Smooth muscle cell (in vitro differentiated cells): ENCODE measurements at regions not wholly inside any gene's neighbourhood (a gene's known extent, or its start where the extent isn't known, plus 50 kb on each side); places are given as distances from the start of the nearest gene placed in this dataset.

Experiments used
- DNase-seq: peaks from one replicate; lab custom pipeline; 2025; ENCODE audit not compliant: unreplicated experiment; lab: John Stamatoyannopoulos, UW
- H2AFZ ChIP-seq: fragments of 200-600 bp; sonication (generic); 2 replicates; pipeline ENCODE4 v1.6.0; 2016; ENCODE audit warnings: antibody characterized with exemption, low read depth, mild to moderate bottlenecking
- H3F3A ChIP-seq: fragments of 200-600 bp; sonication (generic); 2 replicates; pipeline ENCODE4 v1.6.0; 2017; ENCODE audit warnings: antibody characterized with exemption, low read depth
- H3K27ac ChIP-seq: fragments of 200-600 bp; sonication (generic); 2 replicates; pipeline ENCODE4 v1.5.1; 2016; ENCODE audit warnings: low read depth, mild to moderate bottlenecking
- H3K27me3 ChIP-seq: fragments of 200-600 bp; sonication (generic); 2 replicates; pipeline ENCODE4 v1.6.1; 2016; ENCODE audit warnings: low read depth, mild to moderate bottlenecking
- H3K36me3 ChIP-seq: fragments of 200-600 bp; sonication (generic); 2 replicates; pipeline ENCODE4 v1.5.1; 2016; ENCODE audit warnings: low read depth
- H3K4me1 ChIP-seq: fragments of 200-600 bp; sonication (generic); 2 replicates; pipeline ENCODE4 v1.5.1; 2016; ENCODE audit warnings: low read depth
- H3K4me2 ChIP-seq: fragments of 200-600 bp; sonication (generic); 2 replicates; pipeline ENCODE4 v1.6.0; 2016; ENCODE audit warnings: mild to moderate bottlenecking
- H3K4me3 ChIP-seq: fragments of 200-600 bp; sonication (generic); 2 replicates; pipeline ENCODE4 v1.5.1; 2016; ENCODE audit warnings: mild to moderate bottlenecking
- H3K79me2 ChIP-seq: fragments of 200-600 bp; sonication (generic); 2 replicates; pipeline ENCODE4 v1.6.0; 2016; ENCODE audit warnings: low read depth, mild to moderate bottlenecking
- H3K9ac ChIP-seq: fragments of 200-600 bp; sonication (generic); 2 replicates; pipeline ENCODE4 v1.6.0; 2016; ENCODE audit warnings: low read depth
- H3K9me3 ChIP-seq: fragments of 200-600 bp; sonication (generic); replicated peaks from 2 replicates; pipeline ENCODE4 v1.5.1; 2016; ENCODE audit warnings: low read depth
- H4K20me1 ChIP-seq: fragments of 200-600 bp; sonication (generic); 2 replicates; pipeline ENCODE4 v1.6.0; 2016; ENCODE audit warnings: low read depth
- WGBS: methylation state at CpG from one replicate; pipeline ENCODE4 v1.1.7; 2016; ENCODE audit warnings: low lambda C conversion rate; 5-methylcytosine and 5-hydroxymethylcytosine counted together
- TF ChIP-seq, protein P1 (sequence below): fragments of 200-600 bp; sonication (generic); IDR thresholded peaks from 2 replicates; pipeline ENCODE4 v1.5.1; 2017; ENCODE audit warnings: borderline replicate concordance, mild to moderate bottlenecking, antibody characterized with exemption; ENCODE audit not compliant: insufficient read depth, poor library complexity, severe bottlenecking

DNA sequence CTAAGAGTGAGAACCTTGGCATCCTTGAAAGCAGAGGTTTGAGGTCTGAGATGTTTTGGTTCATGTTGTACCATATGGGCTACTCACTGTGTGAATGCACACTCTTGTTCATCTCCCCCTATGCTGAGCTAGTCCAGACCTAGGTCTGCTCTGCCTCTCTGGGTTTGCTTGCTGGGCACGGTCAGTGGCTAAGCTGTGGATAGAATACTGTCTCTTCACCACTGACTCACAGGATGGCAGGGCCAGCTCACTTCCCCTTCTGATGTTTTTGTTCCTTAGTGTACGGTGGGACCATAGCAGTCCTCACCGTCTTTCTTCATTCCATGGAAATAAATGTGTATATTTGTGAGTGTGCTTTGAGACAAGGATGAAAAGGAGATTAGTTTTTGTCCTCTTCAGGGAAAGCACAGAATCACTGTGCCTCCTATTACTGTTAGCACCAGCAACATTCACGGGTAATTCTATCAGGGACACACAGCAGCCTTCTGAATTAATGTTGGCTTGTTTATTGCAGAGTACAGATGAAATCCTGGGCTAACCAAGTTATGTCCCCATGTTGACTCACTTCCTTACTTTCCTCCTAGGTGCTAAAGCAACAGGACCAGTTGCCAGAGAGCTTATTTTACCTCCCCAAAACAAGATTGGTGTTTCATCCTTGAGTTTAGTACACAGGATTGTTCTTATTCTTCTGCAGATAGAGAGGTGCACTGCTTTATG lies 56.9 kb upstream of the IVNS1ABP start:
- H4K20me1 ChIP-seq: no peaks in the 10 kb centered on the region
- H3K4me1 ChIP-seq: no peaks in the 10 kb centered on the region
- H3K4me2 ChIP-seq: peak overlapping the region; percentile 72
- H3K79me2 ChIP-seq: no peaks in the 10 kb centered on the region
- H3K9ac ChIP-seq: peak overlapping the region; percentile 52
- no peak overlapping the region for H3K4me3 ChIP-seq
- H3K9me3 ChIP-seq: no peaks in the 10 kb centered on the region
- no peaks in the 10 kb centered on the region for H3K27me3 ChIP-seq
- no peaks in the 10 kb centered on the region for H3K36me3 ChIP-seq
- peak overlapping the region; percentile 86 for H3K27ac ChIP-seq
- TF ChIP-seq, protein P1, sequence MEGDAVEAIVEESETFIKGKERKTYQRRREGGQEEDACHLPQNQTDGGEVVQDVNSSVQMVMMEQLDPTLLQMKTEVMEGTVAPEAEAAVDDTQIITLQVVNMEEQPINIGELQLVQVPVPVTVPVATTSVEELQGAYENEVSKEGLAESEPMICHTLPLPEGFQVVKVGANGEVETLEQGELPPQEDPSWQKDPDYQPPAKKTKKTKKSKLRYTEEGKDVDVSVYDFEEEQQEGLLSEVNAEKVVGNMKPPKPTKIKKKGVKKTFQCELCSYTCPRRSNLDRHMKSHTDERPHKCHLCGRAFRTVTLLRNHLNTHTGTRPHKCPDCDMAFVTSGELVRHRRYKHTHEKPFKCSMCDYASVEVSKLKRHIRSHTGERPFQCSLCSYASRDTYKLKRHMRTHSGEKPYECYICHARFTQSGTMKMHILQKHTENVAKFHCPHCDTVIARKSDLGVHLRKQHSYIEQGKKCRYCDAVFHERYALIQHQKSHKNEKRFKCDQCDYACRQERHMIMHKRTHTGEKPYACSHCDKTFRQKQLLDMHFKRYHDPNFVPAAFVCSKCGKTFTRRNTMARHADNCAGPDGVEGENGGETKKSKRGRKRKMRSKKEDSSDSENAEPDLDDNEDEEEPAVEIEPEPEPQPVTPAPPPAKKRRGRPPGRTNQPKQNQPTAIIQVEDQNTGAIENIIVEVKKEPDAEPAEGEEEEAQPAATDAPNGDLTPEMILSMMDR: no peak
- WGBS: 32% methylated on average over 4 of the region's 4 CpGs
- peak overlapping the region; percentile 56 for H2AFZ ChIP-seq
- DNase-seq: no peak
- H3F3A ChIP-seq: no peaks in the 10 kb centered on the region

DNA sequence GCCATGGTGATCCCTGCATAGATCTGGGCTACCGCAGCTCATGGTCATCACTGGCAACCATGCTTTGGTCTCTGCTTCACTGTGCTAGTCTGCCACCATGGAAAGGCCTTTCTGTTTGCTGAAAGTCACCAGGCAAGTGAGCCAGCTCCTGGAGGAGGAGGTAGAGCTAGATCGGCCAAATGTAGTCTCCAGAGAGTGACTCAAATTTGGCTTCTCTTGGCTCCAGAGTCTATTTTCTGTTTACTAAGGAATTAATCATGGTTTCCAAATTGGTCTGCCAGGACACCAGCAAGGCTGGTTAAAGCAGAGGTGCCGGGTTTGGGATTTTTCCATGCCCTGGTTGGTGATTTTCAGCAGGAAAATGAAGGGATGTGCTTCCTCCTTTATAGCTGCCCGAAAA lies 52.7 kb upstream of the IVNS1ABP start:
- 90% methylated on average over 4 of the region's 4 CpGs for WGBS

DNA sequence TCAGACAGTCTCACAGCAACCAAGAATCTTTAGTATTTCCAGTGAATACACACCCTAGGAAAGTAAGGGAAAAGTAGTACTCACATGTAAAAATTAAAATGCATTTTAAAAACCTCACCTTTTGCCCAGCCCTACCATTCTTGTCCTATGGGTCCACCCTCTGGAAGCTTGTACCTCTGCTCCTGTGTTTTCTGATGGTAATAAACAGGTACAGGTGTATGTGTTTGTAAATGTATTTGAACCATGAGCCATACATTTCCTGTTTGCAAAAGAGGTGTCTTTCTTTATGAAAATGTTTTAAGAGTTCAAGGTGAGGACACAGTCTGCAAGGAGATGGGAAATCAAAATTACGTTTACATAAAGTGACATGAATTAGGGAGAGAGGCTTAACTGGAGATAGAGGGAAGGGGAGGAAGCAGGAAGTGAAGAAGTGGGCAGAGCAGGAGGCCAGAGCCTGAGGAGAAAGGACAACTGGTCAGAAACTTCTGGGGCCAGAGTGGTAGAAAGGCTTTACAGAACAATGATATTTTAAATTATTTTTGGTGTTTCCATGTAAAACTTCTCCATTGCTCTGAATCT lies 52.0 kb upstream of the IVNS1ABP start:
- H3K36me3 ChIP-seq: no peaks in the 10 kb centered on the region
- DNase-seq: no peak
- H3K9me3 ChIP-seq: no peaks in the 10 kb centered on the region
- H3K9ac ChIP-seq: no peak overlapping the region
- no peak overlapping the region for H3K27ac ChIP-seq
- no peak overlapping the region for H2AFZ ChIP-seq
- TF ChIP-seq, protein P1: no peak
- H3K4me2 ChIP-seq: no peak overlapping the region
- no peaks in the 10 kb centered on the region for H4K20me1 ChIP-seq
- no peaks in the 10 kb centered on the region for H3K27me3 ChIP-seq
- 82% methylated on average over 1 of the region's 1 CpG for WGBS
- no peaks in the 10 kb centered on the region for H3K79me2 ChIP-seq
- H3K4me3 ChIP-seq: no peak overlapping the region
- H3K4me1 ChIP-seq: no peaks in the 10 kb centered on the region
- H3F3A ChIP-seq: peaks cover 6% of the 10 kb centered on the region

More for the DNA sequence above, 52.7 kb upstream of the IVNS1ABP start:
- Histone ChIP-seq H3K27me3 (no peaks in the 10 kb centered on the region), H3K27ac (no peak overlapping the region), H4K20me1 (no peaks in the 10 kb centered on the region), H3K79me2 (no peaks in the 10 kb centered on the region), H3K4me2 (no peak overlapping the region), H3K9me3 (no peaks in the 10 kb centered on the region), H3K36me3 (no peaks in the 10 kb centered on the region), H2AFZ (no peak overlapping the region), H3K4me1 (no peaks in the 10 kb centered on the region), H3F3A (peaks cover 6% of the 10 kb centered on the region), H3K4me3 (no peak overlapping the region), H3K9ac (no peak overlapping the region)
- TF ChIP-seq, protein P1: no peak
- no peak for DNase-seq
